Activated CD4-positive, alpha-beta memory T cell treated with anti-CD3 and anti-CD28 coated beads, Interleukin-2, amount 10 ng/mL, durations not matched to agents 7 days and 5 days (primary cell): ENCODE measurements at regions not wholly inside any gene's neighbourhood (a gene's known extent, or its start where the extent isn't known, plus 50 kb on each side); places are given as distances from the start of the nearest gene placed in this dataset.

ENCODE experiments used
- CTCF ChIA-PET: fragments of 350-600 bp; sonication (Branson Sonifier 250); formaldehyde crosslinking; loops from one replicate; lab custom pipeline; 2021; ENCODE audit warnings: antibody characterized with exemption, inconsistent platforms; lab: Charles Lee
- POLR2A ChIA-PET: fragments of 350-600 bp; sonication (Branson Sonifier 250); formaldehyde crosslinking; loops from one replicate; lab custom pipeline; 2021; ENCODE audit warnings: antibody characterized with exemption; lab: Charles Lee
- DNase-seq: peaks from one replicate; pipeline ENCODE4 v3.0.0-alpha.2; 2020
- H3K27ac Mint-ChIP-seq: one replicate; pipeline ENCODE4 v1.8.0; 2021; ENCODE audit warnings: mild to moderate bottlenecking, mixed read lengths
- H3K27me3 Mint-ChIP-seq: one replicate; pipeline ENCODE4 v1.8.0; 2021; ENCODE audit warnings: mixed read lengths
- H3K36me3 Mint-ChIP-seq: one replicate; pipeline ENCODE4 v1.8.0; 2021; ENCODE audit warnings: low read depth, mixed read lengths
- H3K4me1 Mint-ChIP-seq: one replicate; pipeline ENCODE4 v1.8.0; 2021; ENCODE audit warnings: mixed read lengths
- H3K4me3 Mint-ChIP-seq: one replicate; pipeline ENCODE4 v1.8.0; 2021; ENCODE audit warnings: mild to moderate bottlenecking, mixed read lengths
- H3K9me3 Mint-ChIP-seq: one replicate; pipeline ENCODE4 v1.8.0; 2021; ENCODE audit warnings: mixed read lengths

DNA sequence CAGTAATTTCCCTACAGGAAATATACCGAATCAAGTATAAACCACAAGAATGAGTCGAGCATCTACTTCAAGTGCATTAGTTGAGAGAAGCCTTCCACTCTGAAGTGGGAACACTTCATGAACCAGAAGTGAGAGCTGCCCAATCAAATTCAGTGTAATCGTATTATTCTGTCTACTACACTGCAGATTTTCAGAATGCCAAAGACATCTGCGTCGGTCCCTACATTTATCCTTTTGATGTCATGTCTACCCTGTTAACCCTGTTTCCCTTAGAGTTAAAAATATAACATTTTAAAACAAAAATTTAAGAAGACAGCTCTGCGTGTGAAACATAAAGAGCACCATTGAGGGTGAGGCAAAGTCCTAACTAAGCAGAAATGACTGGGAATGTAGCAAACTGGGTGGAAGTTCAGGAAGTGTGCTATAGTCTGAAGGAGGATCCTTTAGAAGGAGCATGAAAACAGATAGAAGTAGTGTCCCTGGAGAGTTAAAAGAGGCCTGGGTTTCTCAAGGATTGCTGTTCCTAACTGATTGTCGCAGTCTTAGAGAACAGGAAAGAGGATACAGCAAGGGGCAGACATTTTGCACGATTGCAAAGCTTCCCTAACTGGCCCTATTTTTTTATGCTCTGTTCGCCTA is 291.2 kb downstream of the PTPRC start:
- ChIA-PET POLR2A (interaction anchor here (0.6 to 2.4 kb wide), 6 partner anchors 10 to 313 kb away, joined by 3 to 8 read pairs (median 3); no protein-coding TSS in a partner anchor), CTCF (no interaction called here)
- Mint-ChIP-seq H3K4me3 (peak overlapping the region; percentile 64), H3K9me3 (no peaks in the 10 kb centered on the region), H3K4me1 (peaks cover 43% of the 10 kb centered on the region), H3K36me3 (peaks cover 27% of the 10 kb centered on the region), H3K27ac (peak overlapping the region; percentile 22), H3K27me3 (no peaks in the 10 kb centered on the region)
- DNase-seq: no peak

DNA sequence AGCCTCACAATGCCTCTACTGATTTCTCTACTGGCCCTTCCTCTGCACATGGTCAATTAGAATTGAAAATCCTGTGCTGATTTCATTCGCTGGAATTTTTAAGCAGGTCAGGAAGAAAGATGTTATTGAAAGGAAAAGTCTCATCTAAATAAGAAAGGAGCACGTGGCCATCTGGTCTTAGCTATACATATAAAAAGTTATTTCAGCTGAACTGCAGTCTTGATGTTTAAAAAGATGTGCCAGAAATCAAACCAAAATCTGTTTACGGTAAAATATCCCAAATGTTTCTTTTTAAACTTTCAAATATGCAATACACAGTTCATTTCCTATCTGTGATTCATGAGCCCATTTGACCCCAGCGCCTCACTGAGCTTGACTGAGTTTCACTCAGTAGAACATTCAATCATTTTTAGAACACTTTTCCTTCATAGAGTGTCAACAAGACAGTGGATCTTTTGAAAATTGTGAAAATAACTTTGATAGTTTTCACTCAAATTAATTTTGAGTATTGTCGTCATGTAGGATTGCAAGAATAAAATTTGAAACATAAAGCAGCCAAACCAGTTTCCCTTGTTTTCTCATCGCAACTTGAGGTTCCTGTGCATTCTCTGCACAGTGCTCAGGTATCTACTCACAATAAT is 293.6 kb downstream of the PTPRC start:
- peaks cover 35% of the 10 kb centered on the region for H3K4me1 Mint-ChIP-seq
- ChIA-PET CTCF (interaction anchor here (1.3 kb wide), 1 partner anchor 180 kb away, joined by 4 read pairs; no protein-coding TSS in a partner anchor), POLR2A (interaction anchor here (2.5 to 5.9 kb wide), 3 partner anchors 13 to 109 kb away, joined by 17 to 69 read pairs (median 38); no protein-coding TSS in a partner anchor)
- no peaks in the 10 kb centered on the region for H3K9me3 Mint-ChIP-seq
- H3K27ac Mint-ChIP-seq: peak overlapping the region; percentile 33
- no peaks in the 10 kb centered on the region for H3K27me3 Mint-ChIP-seq
- H3K4me3 Mint-ChIP-seq: peak overlapping the region; percentile 62
- no peak for DNase-seq
- peaks cover 18% of the 10 kb centered on the region for H3K36me3 Mint-ChIP-seq

DNA sequence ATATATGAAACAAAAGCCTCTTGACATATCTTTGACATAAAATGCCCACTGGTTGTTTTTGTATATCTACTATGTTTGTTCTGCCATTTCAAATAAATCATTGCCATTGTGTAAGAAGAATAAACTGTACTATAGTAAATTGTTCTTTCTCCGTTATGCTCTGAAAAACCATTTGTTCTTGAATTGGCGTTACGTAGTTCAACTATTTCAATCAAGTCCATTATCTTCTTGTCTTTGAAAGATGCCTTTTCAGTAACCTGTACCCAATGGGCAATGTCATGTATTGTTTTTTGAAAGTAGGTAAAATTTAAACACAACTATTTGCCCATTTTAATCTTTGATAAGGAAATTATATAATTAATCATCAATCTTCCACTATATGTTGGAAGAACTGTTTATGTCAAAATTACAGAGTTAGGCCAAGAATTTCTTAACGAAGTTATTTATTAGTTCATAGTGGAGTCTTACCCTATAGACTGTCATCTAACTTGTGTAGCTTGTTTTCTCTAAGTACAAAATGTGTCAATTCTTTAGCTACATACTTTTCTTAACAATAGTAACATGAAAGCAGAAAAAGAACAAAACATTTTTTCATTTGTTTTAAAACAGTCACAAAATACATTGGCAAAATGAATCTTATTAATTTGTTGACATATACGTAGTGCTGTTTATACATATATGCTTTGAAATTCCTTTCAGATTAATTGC is 294.8 kb downstream of the PTPRC start:
- no peak for DNase-seq
- CTCF ChIA-PET: interaction anchor here (0.9 to 1.7 kb wide), 4 partner anchors 14 to 179 kb away, joined by 3 to 7 read pairs (median 4); no protein-coding TSS in a partner anchor
- no peak overlapping the region for H3K4me3 Mint-ChIP-seq
- no peaks in the 10 kb centered on the region for H3K9me3 Mint-ChIP-seq
- H3K27me3 Mint-ChIP-seq: no peaks in the 10 kb centered on the region
- peak overlapping the region; percentile 63 for H3K27ac Mint-ChIP-seq
- H3K4me1 Mint-ChIP-seq: peaks cover 42% of the 10 kb centered on the region
- POLR2A ChIA-PET: interaction anchor here (1.4 to 5.9 kb wide), 4 partner anchors 12 to 108 kb away, joined by 4 to 69 read pairs (median 28); no protein-coding TSS in a partner anchor
- H3K36me3 Mint-ChIP-seq: peaks cover 18% of the 10 kb centered on the region

DNA sequence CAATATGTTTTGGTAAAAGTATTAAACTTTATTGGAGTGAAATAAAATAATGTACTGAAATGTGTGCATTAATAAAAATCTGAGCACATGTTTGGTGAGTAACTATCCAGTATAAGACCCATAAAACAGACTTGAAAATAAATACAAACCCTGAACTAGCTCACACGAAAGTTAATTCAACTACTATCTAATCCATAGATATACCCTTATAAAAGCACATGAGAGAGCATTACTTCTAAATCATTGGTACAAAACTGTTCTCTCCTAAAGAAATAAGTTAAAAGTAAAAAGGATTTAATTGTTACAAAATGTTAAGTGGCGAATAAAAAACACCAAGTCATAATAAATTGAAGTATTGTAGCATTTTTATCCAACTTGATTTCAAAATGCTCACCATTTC is 295.6 kb downstream of the PTPRC start:
- Mint-ChIP-seq H3K27ac (no peak overlapping the region), H3K36me3 (peaks cover 12% of the 10 kb centered on the region), H3K4me3 (no peak overlapping the region), H3K27me3 (no peaks in the 10 kb centered on the region), H3K9me3 (no peaks in the 10 kb centered on the region), H3K4me1 (peaks cover 37% of the 10 kb centered on the region)
- CTCF ChIA-PET: interaction anchor here (1.0 to 1.7 kb wide), 2 partner anchors 14 to 179 kb away, joined by 3 to 7 read pairs; no protein-coding TSS in a partner anchor
- POLR2A ChIA-PET: interaction anchor here (1.1 to 5.9 kb wide), 8 partner anchors 13 to 295 kb away, joined by 4 to 69 read pairs (median 12); partner anchors contain the start of gene PTPRC
- DNase-seq: no peak

DNA sequence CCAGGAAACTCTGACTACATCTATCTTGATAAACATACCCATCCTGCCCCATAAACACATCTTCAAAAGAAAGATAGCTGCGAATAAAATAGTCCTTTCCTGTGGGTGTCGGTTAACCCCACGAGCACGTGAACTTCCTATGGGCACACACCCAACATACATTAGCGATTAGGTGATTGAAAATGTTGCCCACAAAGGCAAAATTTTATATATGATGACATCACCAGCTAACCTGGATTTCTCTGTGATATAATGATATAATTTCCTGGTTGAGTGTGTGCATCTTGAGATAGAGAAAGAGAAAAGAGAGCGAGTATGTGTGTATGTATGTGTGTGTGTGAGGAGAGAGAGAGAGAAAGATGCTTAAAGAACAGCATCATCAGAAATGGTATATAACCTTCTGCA is 296.1 kb downstream of the PTPRC start:
- peaks cover 33% of the 10 kb centered on the region for H3K4me1 Mint-ChIP-seq

DNA sequence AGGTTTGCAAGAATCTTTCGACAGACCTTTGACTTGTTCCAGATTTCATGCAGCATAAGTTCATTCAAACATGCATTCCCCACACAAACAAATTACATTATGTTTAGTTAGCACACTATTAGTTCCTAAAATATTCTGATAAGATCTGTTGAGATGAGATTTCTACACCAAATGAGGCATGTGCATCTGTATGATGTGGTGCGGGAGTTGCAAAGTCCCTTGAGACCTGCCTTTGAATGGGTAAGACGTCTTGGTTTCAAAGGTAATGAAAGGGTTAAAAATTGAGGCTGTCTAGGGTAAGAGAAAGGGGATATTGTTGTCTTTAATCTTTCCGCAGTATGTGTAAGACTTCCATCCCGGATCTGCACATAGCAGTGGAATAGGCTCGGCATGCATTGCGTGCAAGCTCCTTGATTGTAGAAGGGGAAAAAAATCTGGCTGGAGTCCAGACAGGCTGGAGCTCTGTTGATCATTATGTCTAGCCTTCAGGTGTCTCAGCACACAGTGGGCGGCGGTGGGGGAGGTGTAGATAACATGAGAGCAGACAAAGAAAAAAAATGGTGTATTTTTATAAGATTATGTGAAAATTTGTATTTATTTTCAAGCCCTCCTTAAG is 296.6 kb downstream of the PTPRC start:
- Mint-ChIP-seq H3K36me3 (peaks cover 12% of the 10 kb centered on the region), H3K4me1 (peaks cover 28% of the 10 kb centered on the region), H3K9me3 (peaks cover 2% of the 10 kb centered on the region), H3K4me3 (no peak overlapping the region), H3K27me3 (no peaks in the 10 kb centered on the region), H3K27ac (no peak overlapping the region)
- CTCF ChIA-PET: interaction anchor here (1.3 to 2.2 kb wide), 5 partner anchors 101 to 178 kb away, joined by 3 to 21 read pairs (median 5); no protein-coding TSS in a partner anchor
- POLR2A ChIA-PET: interaction anchor here (0.8 to 5.9 kb wide), 23 partner anchors 9 to 313 kb away, joined by 3 to 69 read pairs (median 5); partner anchors contain the start of gene PTPRC
- DNase-seq: peak; percentile 54

More for the DNA sequence above, 296.1 kb downstream of the PTPRC start:
- peaks cover 12% of the 10 kb centered on the region for H3K36me3 Mint-ChIP-seq
- ChIA-PET CTCF (interaction anchor here (1.3 to 1.7 kb wide), 2 partner anchors 105 to 178 kb away, joined by 3 to 7 read pairs; no protein-coding TSS in a partner anchor), POLR2A (interaction anchor here (0.9 to 5.9 kb wide), 10 partner anchors 16 to 296 kb away, joined by 3 to 69 read pairs (median 12); partner anchors contain the start of gene PTPRC)
- no peak overlapping the region for H3K4me3 Mint-ChIP-seq
- H3K9me3 Mint-ChIP-seq: peaks cover under 1% of the 10 kb centered on the region
- DNase-seq: peak; percentile 83
- no peaks in the 10 kb centered on the region for H3K27me3 Mint-ChIP-seq
- H3K27ac Mint-ChIP-seq: no peak overlapping the region

DNA sequence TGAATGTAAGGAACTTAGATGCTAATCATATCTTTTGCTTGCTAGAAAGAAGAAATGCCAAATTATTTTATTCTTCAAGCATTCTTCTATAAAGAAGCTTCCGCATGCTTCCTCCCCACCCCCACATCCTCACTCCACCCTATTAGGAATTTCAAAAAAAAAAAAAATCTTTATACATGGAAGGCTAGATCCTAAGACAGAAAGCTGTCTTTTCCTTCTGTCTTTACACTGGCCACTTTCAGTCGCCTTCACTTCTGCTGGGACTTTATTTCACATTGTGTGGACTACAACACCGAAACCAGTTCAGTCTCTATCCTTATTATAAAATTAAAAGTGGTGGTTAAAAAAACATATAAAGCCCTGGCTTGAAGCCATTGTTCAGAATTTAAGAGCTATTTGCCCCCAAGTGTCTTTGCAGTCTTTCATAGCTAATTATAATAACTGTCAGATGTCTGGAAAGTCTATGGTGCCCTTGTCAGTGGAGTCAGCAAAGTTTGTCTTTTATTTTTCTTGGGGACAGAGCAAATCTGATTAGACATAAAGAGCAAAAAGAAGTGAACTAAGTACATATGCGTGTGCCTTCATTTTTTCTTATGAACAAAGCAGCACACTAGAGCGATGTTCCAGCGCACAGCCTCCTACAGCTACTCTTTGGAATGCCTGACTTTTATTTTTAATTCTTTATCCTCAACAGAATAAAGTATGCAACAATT is 297.7 kb downstream of the PTPRC start:
- no peak for DNase-seq
- Mint-ChIP-seq H3K27me3 (no peaks in the 10 kb centered on the region), H3K4me1 (peaks cover 23% of the 10 kb centered on the region), H3K4me3 (no peak overlapping the region), H3K36me3 (peaks cover 12% of the 10 kb centered on the region), H3K9me3 (peaks cover 7% of the 10 kb centered on the region), H3K27ac (peak overlapping the region; percentile 85)
- POLR2A ChIA-PET: interaction anchor here (0.6 to 5.9 kb wide), 32 partner anchors 8 to 416 kb away, joined by 3 to 69 read pairs (median 4); partner anchors contain the start of gene PTPRC
- CTCF ChIA-PET: interaction anchor here (0.7 to 2.2 kb wide), 7 partner anchors 18 to 306 kb away, joined by 3 to 21 read pairs (median 4); no protein-coding TSS in a partner anchor

DNA sequence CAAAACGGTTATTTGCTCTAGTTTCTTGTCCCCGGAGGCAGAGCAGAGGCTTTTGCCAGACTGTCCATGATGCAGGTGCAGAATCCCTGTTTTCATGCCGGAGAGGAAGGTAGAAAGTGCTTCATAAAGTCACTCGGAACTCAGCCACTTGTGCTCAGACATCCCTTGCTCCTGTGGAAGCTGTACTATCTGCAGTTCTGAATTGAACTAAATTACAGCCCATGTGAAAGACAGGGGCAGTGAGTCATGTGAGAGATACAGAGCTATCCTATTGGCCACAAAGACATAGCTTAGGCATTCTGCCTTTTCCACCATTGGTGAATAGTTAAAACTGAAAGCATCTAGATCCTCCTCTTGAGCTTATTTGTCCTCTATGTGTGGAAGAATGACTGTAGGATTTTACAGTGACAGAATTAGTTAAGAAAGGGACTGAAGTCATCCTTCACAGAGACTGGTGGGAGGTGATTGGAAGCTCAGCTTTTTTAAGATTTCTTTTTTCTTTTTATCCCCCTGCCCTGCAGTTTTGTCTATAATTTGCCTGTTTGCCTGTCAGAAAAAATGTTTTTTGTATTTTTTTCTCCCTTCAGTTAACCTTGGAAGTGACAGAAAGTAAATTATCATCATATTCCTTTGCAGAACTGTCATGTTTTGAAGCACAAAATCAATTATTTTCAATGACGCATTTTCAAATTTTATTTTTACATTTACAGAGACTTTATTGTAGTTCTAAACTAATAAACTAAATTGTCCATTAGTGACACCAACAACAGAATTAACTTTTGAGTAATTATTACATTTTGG is 298.6 kb downstream of the PTPRC start:
- peak overlapping the region; percentile 85 for H3K27ac Mint-ChIP-seq
- H3K27me3 Mint-ChIP-seq: no peaks in the 10 kb centered on the region
- CTCF ChIA-PET: interaction anchor here (0.7 to 2.2 kb wide), 8 partner anchors 19 to 305 kb away, joined by 3 to 21 read pairs (median 4); no protein-coding TSS in a partner anchor
- POLR2A ChIA-PET: interaction anchor here (0.6 to 5.9 kb wide), 25 partner anchors 9 to 418 kb away, joined by 3 to 69 read pairs (median 4); no protein-coding TSS in a partner anchor
- H3K9me3 Mint-ChIP-seq: peaks cover 7% of the 10 kb centered on the region
- DNase-seq: peak; percentile 64
- no peak overlapping the region for H3K4me3 Mint-ChIP-seq
- H3K4me1 Mint-ChIP-seq: peaks cover 20% of the 10 kb centered on the region
- H3K36me3 Mint-ChIP-seq: peaks cover 10% of the 10 kb centered on the region

DNA sequence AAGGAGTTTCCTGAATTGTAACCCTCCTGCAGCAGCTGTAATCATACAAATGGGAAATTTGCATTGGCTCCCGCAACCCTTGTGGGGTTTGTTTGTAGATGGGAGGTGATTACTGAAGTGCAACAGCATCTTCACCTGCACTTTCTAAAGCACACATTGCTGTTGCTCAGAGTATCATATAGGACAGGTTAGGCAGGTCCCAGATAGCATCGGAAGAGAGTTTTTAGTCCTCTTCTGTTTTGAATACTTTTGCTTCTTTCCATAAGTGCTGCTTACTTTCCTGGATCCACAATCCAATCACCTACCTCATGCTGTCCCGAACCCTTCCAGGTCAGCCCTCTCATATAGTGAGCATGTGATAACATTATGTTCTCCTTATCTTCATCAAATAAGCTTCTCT is 300.4 kb downstream of the PTPRC start:
- no peak overlapping the region for H3K27ac Mint-ChIP-seq
- no peak overlapping the region for H3K4me3 Mint-ChIP-seq
- H3K27me3 Mint-ChIP-seq: no peaks in the 10 kb centered on the region
- ChIA-PET CTCF (no interaction called here), POLR2A (no interaction called here)
- H3K36me3 Mint-ChIP-seq: no peaks in the 10 kb centered on the region
- peaks cover 7% of the 10 kb centered on the region for H3K9me3 Mint-ChIP-seq
- H3K4me1 Mint-ChIP-seq: peaks cover 11% of the 10 kb centered on the region
- no peak for DNase-seq

DNA sequence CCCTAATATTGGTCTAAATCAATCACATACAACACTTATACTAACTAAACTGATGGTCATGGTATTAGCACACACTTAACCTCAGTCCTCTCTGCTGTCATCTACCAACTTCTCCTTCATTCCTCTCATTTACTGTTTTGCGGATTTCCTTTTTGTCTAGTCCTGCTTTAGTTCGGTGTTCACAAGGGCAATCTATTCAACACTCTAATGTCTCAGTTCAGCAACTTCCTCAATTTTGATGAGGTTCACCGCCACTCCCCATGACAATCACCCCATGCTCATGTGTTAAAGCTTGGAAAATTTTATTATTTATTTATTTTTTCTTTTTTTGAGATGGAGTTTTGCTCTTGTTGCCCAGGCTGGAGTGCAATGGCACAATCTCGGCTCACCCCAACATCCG is 301.1 kb downstream of the PTPRC start:
- POLR2A ChIA-PET: no interaction called here
- CTCF ChIA-PET: no interaction called here

DNA sequence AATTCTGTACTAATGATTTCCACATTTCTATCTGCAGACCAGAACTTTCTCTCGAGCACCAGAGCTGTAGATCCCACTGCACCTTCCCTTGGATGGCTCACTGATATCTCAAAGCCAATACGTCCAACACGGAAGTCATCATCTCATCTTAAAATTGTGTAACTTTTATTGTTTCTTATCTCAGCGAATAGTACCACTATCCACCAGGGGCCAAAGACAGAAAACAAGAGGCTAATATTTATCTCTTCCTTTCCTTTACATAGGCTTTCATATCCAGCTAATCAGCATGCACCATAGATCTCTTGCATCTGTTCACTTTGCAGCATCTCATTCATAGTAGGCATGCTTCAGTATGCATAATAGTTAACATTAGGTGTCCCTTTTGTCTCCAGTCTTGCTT is 303.6 kb downstream of the PTPRC start:
- Mint-ChIP-seq H3K4me3 (no peak overlapping the region), H3K9me3 (peaks cover 7% of the 10 kb centered on the region), H3K36me3 (no peaks in the 10 kb centered on the region), H3K4me1 (peaks cover 7% of the 10 kb centered on the region), H3K27ac (no peak overlapping the region), H3K27me3 (peaks cover 1% of the 10 kb centered on the region)
- ChIA-PET POLR2A (no interaction called here), CTCF (no interaction called here)
- no peak for DNase-seq

More for the DNA sequence above, 301.1 kb downstream of the PTPRC start:
- no peaks in the 10 kb centered on the region for H3K27me3 Mint-ChIP-seq
- no peak for DNase-seq
- no peak overlapping the region for H3K27ac Mint-ChIP-seq
- no peaks in the 10 kb centered on the region for H3K36me3 Mint-ChIP-seq
- no peak overlapping the region for H3K4me3 Mint-ChIP-seq
- peaks cover 9% of the 10 kb centered on the region for H3K4me1 Mint-ChIP-seq
- peaks cover 7% of the 10 kb centered on the region for H3K9me3 Mint-ChIP-seq
